Stimulated activated CD4-positive, alpha-beta T cell treated with anti-CD3 and anti-CD28 coated beads, Interleukin-2, amount 100 ng/mL, for 48 hours (primary cell): ENCODE measurements at regions not wholly inside any gene's neighbourhood (a gene's known extent, or its start where the extent isn't known, plus 50 kb on each side); places are given as distances from the start of the nearest gene placed in this dataset.

ENCODE experiments used
- DNase-seq, 2 donors: peaks; one replicate each; pipeline ENCODE4 v3.0.0-alpha.2; 2020

- DNase-seq = no peak
These were observed 237.3 kb upstream of the NCAM1 start for GRCh38 chr11:112723676-112724495.

DNA sequence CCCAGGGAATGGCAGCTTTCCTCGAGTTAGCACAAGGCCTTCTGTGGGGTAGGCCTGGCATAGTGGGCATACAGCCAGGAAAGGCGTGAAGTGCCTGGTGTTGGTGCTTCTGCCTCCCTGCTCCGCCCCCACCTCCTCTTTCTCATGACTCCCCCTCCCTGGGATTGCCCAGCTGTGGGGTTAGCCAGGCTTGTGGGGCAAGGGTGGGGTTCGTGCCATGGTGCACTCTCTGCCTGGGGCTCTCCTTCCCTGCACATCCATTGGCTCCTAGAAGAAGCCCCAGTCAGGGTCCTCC lies 236.8 kb upstream of the NCAM1 start:
- DNase-seq = no peak

GRCh38 chr11:112725636-112726035 lies 235.6 kb upstream of the NCAM1 start:
- DNase-seq = no peak

DNA sequence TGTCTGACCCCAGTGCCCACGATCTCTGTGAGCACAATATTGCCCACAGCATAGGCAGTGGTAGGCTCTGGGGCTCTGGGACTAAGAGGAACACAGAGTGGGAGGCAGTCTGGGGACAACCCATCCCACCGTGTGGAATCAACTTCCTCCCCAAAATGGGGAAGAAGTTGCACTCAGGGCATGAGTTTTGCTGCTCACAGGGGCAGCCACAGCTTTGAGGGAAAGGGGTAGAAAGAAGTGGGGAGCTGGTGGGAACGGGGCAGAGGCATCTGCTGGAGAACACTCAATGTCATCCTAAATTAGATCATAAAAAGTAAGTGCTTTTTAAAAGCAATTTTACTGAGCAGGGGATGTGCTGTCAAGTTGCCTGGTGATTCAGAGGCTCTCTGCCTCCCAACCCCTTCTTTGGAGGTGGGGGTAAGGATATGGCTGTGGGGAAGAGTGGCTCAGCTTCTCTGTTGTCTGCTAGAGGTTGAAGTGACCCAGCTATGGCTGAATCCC lies 233.8 kb upstream of the NCAM1 start:
- DNase-seq = no peak

- DNase-seq = no peak
These were observed 232.9 kb upstream of the NCAM1 start for GRCh38 chr11:112728288-112728687.

GRCh38 chr11:112728716-112729115 lies 232.5 kb upstream of the NCAM1 start:
- no peak for DNase-seq

DNA sequence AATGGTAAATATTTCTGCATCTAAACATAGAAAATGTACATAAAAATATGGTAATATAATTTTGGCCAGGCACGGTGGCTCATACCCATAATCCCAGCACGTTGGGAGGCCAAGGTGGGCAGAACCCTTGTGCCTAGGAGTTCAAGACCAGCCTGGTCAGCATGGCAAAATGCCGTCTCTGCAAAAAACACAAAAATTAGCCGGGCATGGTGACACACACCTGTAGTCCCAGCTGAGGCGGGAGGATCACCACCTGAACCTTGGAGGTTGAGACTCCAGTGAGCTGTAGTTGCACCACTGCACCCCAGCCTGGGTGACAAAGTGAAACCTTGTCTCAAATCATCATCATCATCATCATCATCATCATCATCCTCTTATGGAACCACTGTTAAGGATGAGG lies 230.6 kb upstream of the NCAM1 start:
- no peak for DNase-seq

GRCh38 chr11:112731538-112731937 lies 229.7 kb upstream of the NCAM1 start:
- no peak for DNase-seq

DNA sequence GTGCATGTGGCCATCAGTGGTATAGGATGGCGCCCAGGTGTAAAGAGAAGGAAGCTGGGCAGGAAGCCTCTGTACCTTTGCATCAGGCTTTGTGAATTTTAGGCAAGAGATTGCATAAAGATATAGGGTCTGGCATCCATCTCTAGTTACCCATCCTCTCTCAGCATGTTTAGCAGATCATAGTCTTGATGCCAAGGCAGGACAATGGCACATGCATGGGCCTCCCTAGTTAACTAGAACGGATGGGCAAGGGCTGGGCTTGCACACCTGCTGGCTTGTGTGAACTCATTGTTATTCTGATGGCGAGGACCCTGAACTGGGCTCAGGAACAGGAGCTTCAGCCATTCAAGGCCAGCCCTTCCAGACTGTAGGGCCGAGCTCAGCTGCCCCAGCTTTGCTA lies 229.2 kb upstream of the NCAM1 start:
- DNase-seq = no peak

DNA sequence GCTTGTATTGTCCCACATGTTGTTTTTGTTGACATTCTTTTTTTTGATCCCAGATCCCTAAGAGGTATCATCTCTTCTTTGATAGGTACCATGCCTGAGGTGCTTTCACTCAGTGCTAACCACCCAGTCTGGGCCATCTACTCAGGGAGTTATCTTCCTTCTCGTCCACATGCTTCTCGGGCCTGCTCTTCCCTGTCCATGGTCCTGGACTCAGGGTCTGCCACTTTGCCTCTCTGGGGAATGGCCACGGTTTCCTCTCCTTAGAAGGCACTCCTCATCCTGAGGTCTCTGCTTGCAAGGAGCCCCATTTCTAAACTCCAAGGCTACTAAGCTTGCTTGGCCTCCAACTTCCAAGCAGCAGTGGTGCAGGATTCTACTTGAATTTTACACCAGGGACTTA lies 227.0 kb upstream of the NCAM1 start:
- no peak for DNase-seq

DNA sequence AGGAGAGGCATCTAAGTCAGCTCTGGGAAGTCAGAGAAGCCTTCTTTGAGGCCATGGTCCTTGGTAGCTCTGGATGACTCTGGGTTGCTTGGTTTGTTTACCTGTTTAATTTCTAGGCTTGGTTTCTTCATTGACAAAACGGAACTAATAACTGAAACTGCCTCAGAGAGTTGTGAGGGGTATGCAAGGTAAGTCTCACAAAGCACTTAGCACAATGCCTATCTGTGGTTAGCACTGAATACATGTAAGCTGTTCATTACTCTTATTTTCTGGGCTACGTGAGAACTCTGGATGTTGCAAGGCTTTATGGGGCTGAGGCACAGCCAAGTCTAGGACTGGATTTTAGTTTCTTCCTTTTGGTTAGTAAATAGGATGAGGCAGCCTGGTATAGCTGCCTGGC lies 225.8 kb upstream of the NCAM1 start:
- DNase-seq = no peak

- DNase-seq = no peak
These were observed 217.2 kb upstream of the NCAM1 start for GRCh38 chr11:112744041-112744440.

DNA sequence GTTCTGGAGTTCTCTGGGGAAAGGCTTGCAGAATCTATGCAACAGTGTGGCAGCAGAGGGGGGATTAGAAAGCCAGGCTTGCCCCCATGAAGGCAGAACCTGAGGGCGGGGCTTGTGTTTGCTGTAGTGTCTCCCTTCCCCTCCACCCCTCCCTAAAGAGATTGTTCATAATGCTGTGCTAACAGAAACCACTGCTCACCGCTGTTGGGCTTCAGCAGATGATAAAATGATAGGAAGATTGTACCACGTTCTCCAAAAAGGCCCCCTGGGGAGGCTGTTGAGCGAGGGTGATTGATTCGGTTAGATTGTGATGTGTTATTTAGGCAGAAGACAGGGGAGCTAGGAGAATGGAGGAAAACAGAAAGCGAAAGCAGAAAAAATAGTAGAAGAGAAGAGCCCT lies 215.2 kb upstream of the NCAM1 start:
- no peak for DNase-seq

- no peak for DNase-seq
These were observed 213.0 kb upstream of the NCAM1 start for GRCh38 chr11:112748252-112748651.

GRCh38 chr11:112748713-112749543 lies 212.3 kb upstream of the NCAM1 start:
- DNase-seq = no peak

- DNase-seq = no peak
These were observed 209.9 kb upstream of the NCAM1 start for GRCh38 chr11:112751329-112751728.

DNA sequence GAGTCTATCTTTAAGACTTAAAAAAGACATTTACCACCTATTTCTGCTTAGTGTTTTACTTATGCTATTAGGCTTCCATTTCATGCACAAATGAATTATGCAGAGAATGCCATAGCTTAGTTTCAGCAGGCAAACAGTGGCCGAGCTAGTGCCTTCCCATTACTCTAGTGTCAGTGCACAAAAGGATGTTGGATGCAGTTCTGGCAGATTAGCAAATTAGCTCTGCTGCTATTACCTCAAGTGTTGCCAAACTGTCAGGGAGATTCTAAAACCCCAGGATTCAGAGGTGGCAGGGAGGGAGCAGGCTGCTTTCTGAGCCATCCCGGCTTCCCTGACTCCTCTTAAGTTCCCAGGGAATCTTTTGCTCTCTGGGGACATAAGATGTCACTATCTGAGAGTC lies 209.4 kb upstream of the NCAM1 start:
- no peak for DNase-seq

- DNase-seq = no peak
These were observed 208.7 kb upstream of the NCAM1 start for GRCh38 chr11:112752563-112752962.

GRCh38 chr11:112753706-112754105 lies 207.5 kb upstream of the NCAM1 start:
- no peak for DNase-seq

DNA sequence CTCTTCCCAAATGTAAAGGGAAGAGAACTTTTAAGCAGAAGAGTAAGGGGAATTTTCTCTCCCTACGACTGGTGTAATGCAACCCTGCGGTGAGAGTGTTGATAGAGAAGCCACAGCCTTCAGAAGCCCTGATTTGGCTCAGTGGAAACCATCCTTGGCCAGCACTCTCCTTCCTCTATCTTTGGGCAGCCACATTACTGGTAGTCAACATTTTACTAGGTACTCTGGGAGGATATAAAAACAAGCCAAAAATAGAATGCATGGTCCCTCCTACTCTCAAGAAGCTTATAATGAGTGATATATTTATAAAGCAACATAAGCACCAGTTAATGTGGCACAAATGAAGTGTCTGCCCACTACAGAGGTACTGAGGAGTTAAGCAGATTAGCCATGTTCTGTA lies 201.8 kb upstream of the NCAM1 start:
- no peak for DNase-seq

DNA sequence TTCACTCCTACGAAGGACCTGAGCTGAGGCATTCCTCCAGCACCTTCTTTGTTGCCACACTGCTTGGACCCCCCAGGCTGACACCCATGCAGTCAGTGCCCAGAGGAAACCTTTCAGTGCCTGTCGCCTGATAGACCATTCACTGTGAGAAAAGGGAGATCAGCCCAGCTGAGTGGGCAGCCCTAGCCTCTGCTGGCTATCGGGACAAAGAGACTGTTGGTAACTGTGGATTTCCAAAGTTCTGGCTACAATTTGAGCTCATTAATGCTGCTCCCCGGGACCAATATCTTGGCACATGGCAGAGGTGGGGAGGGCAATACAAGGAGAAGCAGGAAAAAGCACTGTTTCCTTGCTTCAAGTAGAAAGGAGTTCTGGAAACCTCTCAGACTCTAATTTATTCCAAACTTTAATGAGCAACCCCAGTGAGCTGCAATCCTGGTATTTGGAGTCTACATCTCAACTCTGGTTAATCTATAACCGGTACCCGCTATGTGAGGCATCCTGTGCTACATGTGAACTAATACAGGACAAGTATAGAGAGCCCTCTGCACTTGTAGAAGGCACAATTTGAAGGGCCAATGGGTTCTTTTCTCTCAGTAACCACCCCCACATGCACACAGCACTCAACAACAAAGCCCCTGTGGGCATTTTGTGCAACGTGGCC lies 200.7 kb upstream of the NCAM1 start:
- DNase-seq = no peak

GRCh38 chr11:112761911-112762706 lies 199.1 kb upstream of the NCAM1 start:
- no peak for DNase-seq

GRCh38 chr11:112762707-112763090 lies 198.5 kb upstream of the NCAM1 start:
- no peak for DNase-seq
